OCI-LY7 (cell line): ENCODE measurements at regions not wholly inside any gene's neighbourhood (a gene's known extent, or its start where the extent isn't known, plus 50 kb on each side); places are given as distances from the start of the nearest gene placed in this dataset.

ENCODE experiments used
- BruUV-seq: library from RNA; stranded (reverse); fragments of 400-500 nt; replicated peaks from 2 replicates; lab custom pipeline; 2021; lab: Mats Ljungman, UMichigan
- CTCF ChIA-PET: fragments of 300-600 bp; sonication (Branson Sonifier 250); formaldehyde crosslinking; loops from one replicate; lab custom pipeline; 2022; ENCODE audit warnings: antibody characterized with exemption; ENCODE audit not compliant: unreplicated experiment; lab: Charles Lee
- POLR2A ChIA-PET: fragments of 300-600 bp; sonication (Branson Sonifier 250); formaldehyde crosslinking; loops from one replicate; lab custom pipeline; 2022; ENCODE audit warnings: antibody characterized with exemption; lab: Charles Lee
- DNase-seq: peaks from one replicate; pipeline ENCODE4 v3.0.0-alpha.2; 2015; ENCODE audit warnings: low spot score
- H2AFZ ChIP-seq: fragments of 200-600 bp; sonication (generic), shearing (Covaris generic); 2 replicates; pipeline ENCODE4 v1.6.1; 2014; ENCODE audit warnings: mild to moderate bottlenecking, antibody characterized with exemption, low read length, moderate library complexity
- H3K27ac ChIP-seq: fragments of 200-600 bp; sonication (generic); 2 replicates; pipeline ENCODE4 v1.5.1; 2014; ENCODE audit warnings: mixed run types, low read depth, mild to moderate bottlenecking, moderate library complexity, low read length, inconsistent platforms; ENCODE audit not compliant: poor library complexity, severe bottlenecking
- H3K36me3 ChIP-seq: fragments of 200-600 bp; sonication (generic); 2 replicates; pipeline ENCODE4 v1.6.1; 2014; ENCODE audit warnings: mild to moderate bottlenecking, antibody characterized with exemption, low read length, moderate library complexity, mixed read lengths; ENCODE audit not compliant: insufficient read depth
- H3K4me1 ChIP-seq: fragments of 200-600 bp; sonication (generic); 2 replicates; pipeline ENCODE4 v1.5.1; 2014; ENCODE audit warnings: mild to moderate bottlenecking, low read length; ENCODE audit not compliant: insufficient read depth, poor library complexity, severe bottlenecking
- H3K4me2 ChIP-seq: fragments of 200-600 bp; sonication (generic); 2 replicates; pipeline ENCODE4 v1.6.1; 2014; ENCODE audit warnings: mild to moderate bottlenecking, low read length
- H3K4me3 ChIP-seq: fragments of 200-600 bp; sonication (generic); 2 replicates; pipeline ENCODE4 v1.5.1; 2014; ENCODE audit warnings: mild to moderate bottlenecking, low read depth, low read length; ENCODE audit not compliant: poor library complexity, severe bottlenecking
- H3K79me2 ChIP-seq: fragments of 200-600 bp; sonication (generic); 2 replicates; pipeline ENCODE4 v1.6.1; 2016; ENCODE audit warnings: low read depth, mild to moderate bottlenecking, low read length, moderate library complexity, mixed read lengths; ENCODE audit not compliant: insufficient read depth
- H3K9me2 ChIP-seq: fragments of 200-600 bp; sonication (generic); 2 replicates; pipeline ENCODE4 v1.6.1; 2016; ENCODE audit warnings: mild to moderate bottlenecking, low read length, mixed read lengths; ENCODE audit not compliant: insufficient read depth
- H3K9me3 ChIP-seq: fragments of 200-600 bp; sonication (generic); 2 replicates; pipeline ENCODE4 v1.6.1; 2014; ENCODE audit warnings: mild to moderate bottlenecking, mixed run types, low read length, mixed read lengths
- H4K20me1 ChIP-seq: fragments of 200-600 bp; sonication (generic); 2 replicates; pipeline ENCODE4 v1.6.1; 2014; ENCODE audit warnings: mild to moderate bottlenecking, antibody characterized with exemption, low read length, moderate library complexity, mixed read lengths; ENCODE audit not compliant: insufficient read depth
- CTCF ChIP-seq: fragments of 200-600 bp; sonication (generic); conservative IDR thresholded peaks from 2 replicates; pipeline ENCODE4 v1.5.1; 2014; ENCODE audit warnings: mild to moderate bottlenecking, antibody characterized with exemption, low read length, moderate library complexity, mixed read lengths
- EZH2phosphoT487 ChIP-seq: fragments of 200-600 bp; sonication (generic); IDR thresholded peaks from 2 replicates; pipeline ENCODE4 v1.6.1; 2018; ENCODE audit warnings: low read depth, borderline replicate concordance, mild to moderate bottlenecking, mixed run types, antibody characterized with exemption, low read length, moderate library complexity, mixed read lengths
- intact Hi-C: fragments of 100-400 bp; cut with micrococcal nuclease; formaldehyde crosslinking; loops from one replicate; pipeline ENCODE4 v1.10.0; 2022; ENCODE audit not compliant: unreplicated experiment

GRCh38 chr13:97858161-97858560 lies 95.3 kb upstream of the IPO5 start:
- DNase-seq, result no peak
- ChIA-PET POLR2A (interaction anchor here (1.2 kb wide), 1 partner anchor 9 kb away, joined by 3 read pairs; no protein-coding TSS in a partner anchor), CTCF (no interaction called here)
- no peak overlapping the region for H2AFZ ChIP-seq
- H3K4me2 ChIP-seq, result no peak overlapping the region
- H3K36me3 ChIP-seq, result no peaks in the 10 kb centered on the region
- no peaks in the 10 kb centered on the region for H3K9me3 ChIP-seq
- H3K9me2 ChIP-seq, result no peaks in the 10 kb centered on the region
- H4K20me1 ChIP-seq, result no peaks in the 10 kb centered on the region
- H3K4me3 ChIP-seq, result no peak overlapping the region
- TF ChIP-seq CTCF (no peak), EZH2phosphoT487 (no peak)
- peaks cover 4% of the 10 kb centered on the region for H3K4me1 ChIP-seq
- intact Hi-C loops, result loop anchor here (5.0 kb wide), 2 partner anchors 119 to 814 kb away; no protein-coding TSS in a partner anchor
- no TSS peak for BruUV-seq
- no peak overlapping the region for H3K27ac ChIP-seq
- H3K79me2 ChIP-seq, result no peaks in the 10 kb centered on the region

GRCh38 chr13:97866346-97866745 lies 87.1 kb upstream of the IPO5 start:
- no TSS peak for BruUV-seq

More at GRCh38 chr13:97866346-97866745, 87.1 kb upstream of the IPO5 start:
- POLR2A ChIA-PET, result interaction anchor here (1.0 kb wide), 1 partner anchor 9 kb away, joined by 3 read pairs; no protein-coding TSS in a partner anchor
- H3K36me3 ChIP-seq, result no peaks in the 10 kb centered on the region
- H2AFZ ChIP-seq, result no peak overlapping the region
- H3K9me2 ChIP-seq, result no peaks in the 10 kb centered on the region
- no peak overlapping the region for H3K4me2 ChIP-seq
- TF ChIP-seq EZH2phosphoT487 (no peak), CTCF (no peak)
- no peaks in the 10 kb centered on the region for H4K20me1 ChIP-seq
- DNase-seq, result no peak
- intact Hi-C loops, result no loop called here
- no peaks in the 10 kb centered on the region for H3K79me2 ChIP-seq
- no peaks in the 10 kb centered on the region for H3K4me1 ChIP-seq
- no peak overlapping the region for H3K4me3 ChIP-seq
- H3K9me3 ChIP-seq, result no peaks in the 10 kb centered on the region
- CTCF ChIA-PET, result no interaction called here
- H3K27ac ChIP-seq, result no peak overlapping the region
